ENCODE measurements at regions not wholly inside any gene's neighbourhood (a gene's known extent, or its start where the extent isn't known, plus 50 kb on each side); places are given as distances from the start of the nearest gene placed in this dataset.

GRCh38 chr6:114556846-114557488 is 214.1 kb upstream of the HS3ST5 start:
- Mint-ChIP-seq H3K4me3 (ENCODE audit: unreplicated experiment) (no peak overlapping the region), H3K27ac (ENCODE audit: low read depth, unreplicated experiment) (no peak overlapping the region), H3K4me1 (ENCODE audit: insufficient read depth, unreplicated experiment) (no peaks in the 10 kb centered on the region), H3K9me3 (ENCODE audit: unreplicated experiment) (no peaks in the 10 kb centered on the region), H3K27me3 (ENCODE audit: insufficient read depth, unreplicated experiment) (no peaks in the 10 kb centered on the region), H3K36me3 (ENCODE audit: insufficient read depth, unreplicated experiment) (no peaks in the 10 kb centered on the region)
- POLR2A ChIA-PET = no interaction called here
- DNase-seq (ENCODE audit: unreplicated experiment) = no peak
- TF ChIP-seq CTCF (IDR thresholded peaks at IDR 0.05; ENCODE audit: unreplicated experiment) = no peak
- CTCF ChIA-PET = no interaction called here
- BruUV-seq (replicated peaks) = no TSS peak
- intact Hi-C loops (cut with micrococcal nuclease) = no loop called here

GRCh38 chr6:114550316-114550715 is 207.5 kb upstream of the HS3ST5 start:
- H3K4me3 Mint-ChIP-seq (ENCODE audit: unreplicated experiment) = no peak overlapping the region
- no TSS peak for BruUV-seq (replicated peaks)
- no peak for TF ChIP-seq CTCF (IDR thresholded peaks at IDR 0.05; ENCODE audit: unreplicated experiment)
- intact Hi-C loops (cut with micrococcal nuclease) = no loop called here
- no peaks in the 10 kb centered on the region for H3K9me3 Mint-ChIP-seq (ENCODE audit: unreplicated experiment)
- H3K27ac Mint-ChIP-seq (ENCODE audit: low read depth, unreplicated experiment) = no peak overlapping the region
- CTCF ChIA-PET = no interaction called here
- no peaks in the 10 kb centered on the region for H3K4me1 Mint-ChIP-seq (ENCODE audit: insufficient read depth, unreplicated experiment)
- H3K27me3 Mint-ChIP-seq (ENCODE audit: insufficient read depth, unreplicated experiment) = no peaks in the 10 kb centered on the region
- no peak for DNase-seq (ENCODE audit: unreplicated experiment)
- H3K36me3 Mint-ChIP-seq (ENCODE audit: insufficient read depth, unreplicated experiment) = no peaks in the 10 kb centered on the region
- POLR2A ChIA-PET = no interaction called here

GRCh38 chr6:114543696-114544095 is 200.9 kb upstream of the HS3ST5 start:
- ChIA-PET CTCF (interaction anchor here (0.6 kb wide), 1 partner anchor 1896 kb away, joined by 6 read pairs; no protein-coding TSS in a partner anchor), POLR2A (no interaction called here)
- BruUV-seq (replicated peaks) = no TSS peak
- Mint-ChIP-seq H3K36me3 (ENCODE audit: insufficient read depth, unreplicated experiment) (no peaks in the 10 kb centered on the region), H3K27me3 (ENCODE audit: insufficient read depth, unreplicated experiment) (no peaks in the 10 kb centered on the region), H3K4me3 (ENCODE audit: unreplicated experiment) (no peak overlapping the region), H3K4me1 (ENCODE audit: insufficient read depth, unreplicated experiment) (no peaks in the 10 kb centered on the region), H3K9me3 (ENCODE audit: unreplicated experiment) (peaks cover 7% of the 10 kb centered on the region), H3K27ac (ENCODE audit: low read depth, unreplicated experiment) (no peak overlapping the region)
- DNase-seq (ENCODE audit: unreplicated experiment) = no peak
- no peak for TF ChIP-seq CTCF (IDR thresholded peaks at IDR 0.05; ENCODE audit: unreplicated experiment)
- intact Hi-C loops (cut with micrococcal nuclease) = no loop called here

GRCh38 chr6:114541794-114542193 is 199.0 kb upstream of the HS3ST5 start:
- ChIA-PET CTCF (no interaction called here), POLR2A (no interaction called here)
- Mint-ChIP-seq H3K36me3 (ENCODE audit: insufficient read depth, unreplicated experiment) (no peaks in the 10 kb centered on the region), H3K4me1 (ENCODE audit: insufficient read depth, unreplicated experiment) (no peaks in the 10 kb centered on the region), H3K9me3 (ENCODE audit: unreplicated experiment) (peaks cover 7% of the 10 kb centered on the region), H3K4me3 (ENCODE audit: unreplicated experiment) (no peak overlapping the region), H3K27me3 (ENCODE audit: insufficient read depth, unreplicated experiment) (no peaks in the 10 kb centered on the region), H3K27ac (ENCODE audit: low read depth, unreplicated experiment) (no peak overlapping the region)
- no peak for DNase-seq (ENCODE audit: unreplicated experiment)
- BruUV-seq (replicated peaks) = no TSS peak
- no peak for TF ChIP-seq CTCF (IDR thresholded peaks at IDR 0.05; ENCODE audit: unreplicated experiment)
- intact Hi-C loops (cut with micrococcal nuclease) = no loop called here

Data from MCF 10A (cell line).